Liver (tissue), 8 donors: ENCODE measurements at regions not wholly inside any gene's neighbourhood (a gene's known extent, or its start where the extent isn't known, plus 50 kb on each side); places are given as distances from the start of the nearest gene placed in this dataset.

Source experiments
- DNase-seq: peaks from one replicate; pipeline ENCODE4 v3.0.0-alpha.2; 2017; ENCODE audit warnings: low spot score
- H3K27ac ChIP-seq, 2 donors: one replicate each; pipeline ENCODE4 v1.7.0; 2013; ENCODE audit warnings: inconsistent platforms in 2 of 2, low read length in 2 of 2, control low read depth in 1 of 2, low read depth in 1 of 2, mild to moderate bottlenecking in 1 of 2
- H3K27me3 ChIP-seq, 4 donors: one replicate each; pipeline versions ENCODE4 v1.6.1 to v1.7.0; 2013; ENCODE audit warnings: low read length in 3 of 4, inconsistent platforms in 1 of 4, mild to moderate bottlenecking in 1 of 4, moderate library complexity in 1 of 4; ENCODE audit not compliant: control insufficient read depth in 4 of 4, insufficient read depth in 4 of 4
- H3K36me3 ChIP-seq, 4 donors: one replicate each; pipeline versions ENCODE4 v1.6.1 to v1.7.0; 2013; ENCODE audit warnings: low read length in 3 of 4, mild to moderate bottlenecking in 3 of 4, low read depth in 1 of 4, moderate library complexity in 1 of 4; ENCODE audit not compliant: control insufficient read depth in 4 of 4, insufficient read depth in 3 of 4
- H3K4me1 ChIP-seq, 4 donors: one replicate each; pipeline versions ENCODE4 v1.6.1 to v1.7.0; 2013; ENCODE audit warnings: low read length in 3 of 4, mild to moderate bottlenecking in 3 of 4, moderate library complexity in 1 of 4; ENCODE audit not compliant: control insufficient read depth in 4 of 4, insufficient read depth in 4 of 4
- H3K4me3 ChIP-seq, 3 donors: one replicate each; pipeline versions ENCODE4 v1.6.1 to v1.7.0; 2013; ENCODE audit warnings: low read length in 3 of 3, control low read depth in 1 of 3, low read depth in 1 of 3, mild to moderate bottlenecking in 1 of 3
- H3K9ac ChIP-seq, 2 donors: one replicate each; pipeline ENCODE4 v1.7.0; 2013; ENCODE audit warnings: low read length in 2 of 2, mild to moderate bottlenecking in 2 of 2, moderate library complexity in 2 of 2, control low read depth in 1 of 2, low read depth in 1 of 2
- H3K9me3 ChIP-seq, 4 donors: one replicate each; pipeline versions ENCODE4 v1.6.1 to v1.7.0; 2013; ENCODE audit warnings: low read length in 3 of 4; ENCODE audit not compliant: control insufficient read depth in 4 of 4
- EGR1 ChIP-seq, 2 donors: IDR thresholded peaks; 2 replicates each; pipeline ENCODE4 v1.6.1; 2016 to 2018; ENCODE audit warnings: antibody characterized with exemption in 2 of 2, low read depth in 2 of 2
- FOXA1 ChIP-seq: IDR thresholded peaks from 2 replicates; pipeline ENCODE4 v1.6.1; 2016; ENCODE audit warnings: antibody characterized with exemption
- FOXA2 ChIP-seq: IDR thresholded peaks from 2 replicates; pipeline ENCODE4 v1.6.1; 2016; ENCODE audit warnings: antibody characterized with exemption
- GABPA ChIP-seq, 2 donors: IDR thresholded peaks in 1 of 2; conservative IDR thresholded peaks in 1 of 2; 2 replicates each; pipeline ENCODE4 v1.6.1; 2016; ENCODE audit warnings: antibody characterized with exemption in 2 of 2, mild to moderate bottlenecking in 1 of 2, moderate library complexity in 1 of 2
- HNF4A ChIP-seq, 2 donors: conservative IDR thresholded peaks; 2 replicates each; pipeline ENCODE4 v1.6.1; 2016; ENCODE audit warnings: antibody characterized with exemption in 2 of 2, mild to moderate bottlenecking in 2 of 2
- HNF4G ChIP-seq: IDR thresholded peaks from 2 replicates; pipeline ENCODE4 v1.6.1; 2016; ENCODE audit warnings: antibody characterized with exemption
- JUND ChIP-seq, 2 donors: IDR thresholded peaks; 2 replicates each; pipeline ENCODE4 v1.6.1; 2016; ENCODE audit warnings: antibody characterized with exemption in 2 of 2
- NR2F2 ChIP-seq: IDR thresholded peaks from 2 replicates; pipeline ENCODE4 v1.6.1; 2016; ENCODE audit warnings: antibody characterized with exemption
- RAD21 ChIP-seq, 2 donors: IDR thresholded peaks; 2 replicates each; pipeline ENCODE4 v1.6.1; 2016; ENCODE audit warnings: antibody characterized with exemption in 2 of 2, mild to moderate bottlenecking in 2 of 2
- RXRA ChIP-seq, 2 donors: IDR thresholded peaks; 2 replicates each; pipeline ENCODE4 v1.6.1; 2017 to 2018; ENCODE audit warnings: antibody characterized with exemption in 2 of 2, mild to moderate bottlenecking in 1 of 2
- SP1 ChIP-seq: IDR thresholded peaks from 2 replicates; pipeline ENCODE4 v1.6.1; 2018; ENCODE audit warnings: antibody characterized with exemption, mild to moderate bottlenecking
- TAF1 ChIP-seq: conservative IDR thresholded peaks from 2 replicates; pipeline ENCODE4 v1.6.1; 2016; ENCODE audit warnings: antibody characterized with exemption, mild to moderate bottlenecking
- YY1 ChIP-seq: IDR thresholded peaks from 2 replicates; pipeline ENCODE4 v1.6.1; 2016; ENCODE audit warnings: antibody characterized with exemption, mild to moderate bottlenecking
- WGBS: extraction: QIAGEN DNeasy Blood & Tissue Kit; methylation state at CpG from one replicate; pipeline ENCODE4 v1.1.7; 2013; 5-methylcytosine and 5-hydroxymethylcytosine counted together
- TF ChIP-seq, protein P1 (sequence below): IDR thresholded peaks from 2 replicates; pipeline ENCODE4 v1.6.1; 2016; ENCODE audit warnings: antibody characterized with exemption, mild to moderate bottlenecking
- TF ChIP-seq, protein P2 (sequence below): IDR thresholded peaks from 2 replicates; pipeline ENCODE4 v1.6.1; 2016; ENCODE audit warnings: antibody characterized with exemption
- TF ChIP-seq, protein P3 (sequence below): IDR thresholded peaks from 2 replicates; pipeline ENCODE4 v1.6.1; 2016; ENCODE audit warnings: antibody characterized with exemption
- TF ChIP-seq, protein P4 (sequence below): fragments of 150-350 bp; IDR thresholded peaks from 2 replicates; pipeline ENCODE4 v1.5.1; 2017; ENCODE audit warnings: improper control_type of control experiment, low read depth, low read length; ENCODE audit not compliant: missing input control
- donor health status: healthy.
- donor health status: healthy.
- donor health status: healthy.
- donor health status: healthy.
- donor health status: healthy.

DNA sequence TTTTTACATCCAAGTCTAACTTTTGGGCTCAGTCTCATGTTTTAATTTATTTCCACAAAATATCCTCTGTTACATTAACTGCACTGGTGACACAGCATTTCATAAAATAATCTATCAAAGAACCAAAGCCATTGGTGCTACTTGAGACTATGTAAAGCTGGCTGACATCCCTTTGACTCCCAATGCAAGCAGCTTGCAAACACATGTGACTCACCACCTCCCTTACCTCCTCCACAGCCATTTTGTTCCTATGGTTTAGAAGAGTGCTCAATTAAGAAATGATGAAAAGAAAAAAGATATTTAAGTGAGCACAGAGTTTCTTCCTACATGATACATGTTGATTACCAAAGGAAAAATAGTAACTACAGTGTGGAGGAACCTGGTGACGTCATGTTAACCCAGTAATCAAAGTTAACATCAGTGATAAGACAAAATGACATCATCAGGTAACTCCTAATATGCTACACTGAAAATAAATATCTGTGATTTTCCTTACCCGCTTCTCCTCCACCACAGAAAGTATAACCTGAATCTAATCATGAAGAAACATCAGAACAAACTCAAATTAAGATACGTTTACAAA lies 53.3 kb upstream of the LGSN start (continued):
- TF ChIP-seq, protein P1, sequence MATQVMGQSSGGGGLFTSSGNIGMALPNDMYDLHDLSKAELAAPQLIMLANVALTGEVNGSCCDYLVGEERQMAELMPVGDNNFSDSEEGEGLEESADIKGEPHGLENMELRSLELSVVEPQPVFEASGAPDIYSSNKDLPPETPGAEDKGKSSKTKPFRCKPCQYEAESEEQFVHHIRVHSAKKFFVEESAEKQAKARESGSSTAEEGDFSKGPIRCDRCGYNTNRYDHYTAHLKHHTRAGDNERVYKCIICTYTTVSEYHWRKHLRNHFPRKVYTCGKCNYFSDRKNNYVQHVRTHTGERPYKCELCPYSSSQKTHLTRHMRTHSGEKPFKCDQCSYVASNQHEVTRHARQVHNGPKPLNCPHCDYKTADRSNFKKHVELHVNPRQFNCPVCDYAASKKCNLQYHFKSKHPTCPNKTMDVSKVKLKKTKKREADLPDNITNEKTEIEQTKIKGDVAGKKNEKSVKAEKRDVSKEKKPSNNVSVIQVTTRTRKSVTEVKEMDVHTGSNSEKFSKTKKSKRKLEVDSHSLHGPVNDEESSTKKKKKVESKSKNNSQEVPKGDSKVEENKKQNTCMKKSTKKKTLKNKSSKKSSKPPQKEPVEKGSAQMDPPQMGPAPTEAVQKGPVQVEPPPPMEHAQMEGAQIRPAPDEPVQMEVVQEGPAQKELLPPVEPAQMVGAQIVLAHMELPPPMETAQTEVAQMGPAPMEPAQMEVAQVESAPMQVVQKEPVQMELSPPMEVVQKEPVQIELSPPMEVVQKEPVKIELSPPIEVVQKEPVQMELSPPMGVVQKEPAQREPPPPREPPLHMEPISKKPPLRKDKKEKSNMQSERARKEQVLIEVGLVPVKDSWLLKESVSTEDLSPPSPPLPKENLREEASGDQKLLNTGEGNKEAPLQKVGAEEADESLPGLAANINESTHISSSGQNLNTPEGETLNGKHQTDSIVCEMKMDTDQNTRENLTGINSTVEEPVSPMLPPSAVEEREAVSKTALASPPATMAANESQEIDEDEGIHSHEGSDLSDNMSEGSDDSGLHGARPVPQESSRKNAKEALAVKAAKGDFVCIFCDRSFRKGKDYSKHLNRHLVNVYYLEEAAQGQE = no peak
- no peak for TF ChIP-seq YY1
- TF ChIP-seq, protein P2, sequence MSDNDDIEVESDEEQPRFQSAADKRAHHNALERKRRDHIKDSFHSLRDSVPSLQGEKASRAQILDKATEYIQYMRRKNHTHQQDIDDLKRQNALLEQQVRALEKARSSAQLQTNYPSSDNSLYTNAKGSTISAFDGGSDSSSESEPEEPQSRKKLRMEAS = no peak
- no peak for TF ChIP-seq JUND (IDR thresholded peaks at IDR 0.05)
- TF ChIP-seq EGR1 (IDR thresholded peaks at IDR 0.05; ENCODE audit: low read depth in 2 of 2) = no peak

DNA sequence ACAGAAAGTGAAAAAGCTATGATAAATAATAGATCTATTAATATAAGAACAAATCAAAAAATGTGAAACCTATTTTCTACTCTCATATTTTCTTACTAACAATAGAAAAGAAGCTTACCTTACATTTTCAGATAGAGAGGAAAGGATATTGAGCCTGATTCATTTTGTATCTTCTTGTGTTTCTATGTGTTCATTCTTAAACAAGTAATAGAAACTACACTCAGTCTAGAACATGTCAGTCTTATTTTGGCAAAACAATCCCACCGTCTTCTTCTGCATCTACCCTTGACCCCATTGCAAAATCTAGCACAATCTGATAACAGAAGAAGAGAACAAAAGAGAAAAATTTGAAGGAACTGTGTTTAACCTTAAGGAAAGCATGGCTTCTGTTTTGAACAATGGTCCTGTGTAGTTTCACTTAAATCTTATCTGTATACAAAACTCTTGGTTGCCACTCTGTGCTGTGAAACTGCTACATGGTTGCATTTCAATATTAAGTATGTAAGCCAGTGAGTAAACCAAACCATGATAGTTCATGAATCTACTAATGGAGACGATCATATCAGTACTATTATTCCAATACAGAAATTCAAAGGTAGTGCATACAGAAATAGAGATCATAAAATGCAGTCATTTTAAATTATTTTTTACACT lies 69.5 kb upstream of the LGSN start:
- TF ChIP-seq RXRA (IDR thresholded peaks at IDR 0.05) (no peak), HNF4A (conservative IDR thresholded peaks at IDR 0.05) (no peak), JUND (IDR thresholded peaks at IDR 0.05) (no peak), NR2F2 (no peak), FOXA2 (no peak), YY1 (no peak), RAD21 (IDR thresholded peaks at IDR 0.05) (no peak), SP1 (no peak), EGR1 (IDR thresholded peaks at IDR 0.05; ENCODE audit: low read depth in 2 of 2) (no peak), FOXA1 (no peak), HNF4G (no peak), GABPA (IDR thresholded peaks at IDR 0.05 in 1 of 2, conservative IDR thresholded peaks at IDR 0.05 in 1 of 2) (no peak), TAF1 (no peak)
- TF ChIP-seq, protein P3, sequence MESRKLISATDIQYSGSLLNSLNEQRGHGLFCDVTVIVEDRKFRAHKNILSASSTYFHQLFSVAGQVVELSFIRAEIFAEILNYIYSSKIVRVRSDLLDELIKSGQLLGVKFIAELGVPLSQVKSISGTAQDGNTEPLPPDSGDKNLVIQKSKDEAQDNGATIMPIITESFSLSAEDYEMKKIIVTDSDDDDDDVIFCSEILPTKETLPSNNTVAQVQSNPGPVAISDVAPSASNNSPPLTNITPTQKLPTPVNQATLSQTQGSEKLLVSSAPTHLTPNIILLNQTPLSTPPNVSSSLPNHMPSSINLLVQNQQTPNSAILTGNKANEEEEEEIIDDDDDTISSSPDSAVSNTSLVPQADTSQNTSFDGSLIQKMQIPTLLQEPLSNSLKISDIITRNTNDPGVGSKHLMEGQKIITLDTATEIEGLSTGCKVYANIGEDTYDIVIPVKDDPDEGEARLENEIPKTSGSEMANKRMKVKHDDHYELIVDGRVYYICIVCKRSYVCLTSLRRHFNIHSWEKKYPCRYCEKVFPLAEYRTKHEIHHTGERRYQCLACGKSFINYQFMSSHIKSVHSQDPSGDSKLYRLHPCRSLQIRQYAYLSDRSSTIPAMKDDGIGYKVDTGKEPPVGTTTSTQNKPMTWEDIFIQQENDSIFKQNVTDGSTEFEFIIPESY = no peak
- TF ChIP-seq, protein P4, sequence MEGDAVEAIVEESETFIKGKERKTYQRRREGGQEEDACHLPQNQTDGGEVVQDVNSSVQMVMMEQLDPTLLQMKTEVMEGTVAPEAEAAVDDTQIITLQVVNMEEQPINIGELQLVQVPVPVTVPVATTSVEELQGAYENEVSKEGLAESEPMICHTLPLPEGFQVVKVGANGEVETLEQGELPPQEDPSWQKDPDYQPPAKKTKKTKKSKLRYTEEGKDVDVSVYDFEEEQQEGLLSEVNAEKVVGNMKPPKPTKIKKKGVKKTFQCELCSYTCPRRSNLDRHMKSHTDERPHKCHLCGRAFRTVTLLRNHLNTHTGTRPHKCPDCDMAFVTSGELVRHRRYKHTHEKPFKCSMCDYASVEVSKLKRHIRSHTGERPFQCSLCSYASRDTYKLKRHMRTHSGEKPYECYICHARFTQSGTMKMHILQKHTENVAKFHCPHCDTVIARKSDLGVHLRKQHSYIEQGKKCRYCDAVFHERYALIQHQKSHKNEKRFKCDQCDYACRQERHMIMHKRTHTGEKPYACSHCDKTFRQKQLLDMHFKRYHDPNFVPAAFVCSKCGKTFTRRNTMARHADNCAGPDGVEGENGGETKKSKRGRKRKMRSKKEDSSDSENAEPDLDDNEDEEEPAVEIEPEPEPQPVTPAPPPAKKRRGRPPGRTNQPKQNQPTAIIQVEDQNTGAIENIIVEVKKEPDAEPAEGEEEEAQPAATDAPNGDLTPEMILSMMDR = no peak
- TF ChIP-seq, protein P2 = no peak
- TF ChIP-seq, protein P1 = no peak
- Histone ChIP-seq H3K27me3 (no peaks in the 10 kb centered on the region), H3K4me1 (peaks cover 8 to 19% (median 14%) of the 10 kb centered on the region in 4 donors), H3K27ac (no peak overlapping the region), H3K36me3 (no peaks in the 10 kb centered on the region), H3K9me3 (no peaks in the 10 kb centered on the region), H3K9ac (no peak overlapping the region), H3K4me3 (no peak overlapping the region)
- WGBS = 69% methylated on average over 2 of the region's 2 CpGs
- no peak for DNase-seq
